ENCODE measurements at regions not wholly inside any gene's neighbourhood (a gene's known extent, or its start where the extent isn't known, plus 50 kb on each side); places are given as distances from the start of the nearest gene placed in this dataset.

- TF ChIP-seq, protein P1, sequence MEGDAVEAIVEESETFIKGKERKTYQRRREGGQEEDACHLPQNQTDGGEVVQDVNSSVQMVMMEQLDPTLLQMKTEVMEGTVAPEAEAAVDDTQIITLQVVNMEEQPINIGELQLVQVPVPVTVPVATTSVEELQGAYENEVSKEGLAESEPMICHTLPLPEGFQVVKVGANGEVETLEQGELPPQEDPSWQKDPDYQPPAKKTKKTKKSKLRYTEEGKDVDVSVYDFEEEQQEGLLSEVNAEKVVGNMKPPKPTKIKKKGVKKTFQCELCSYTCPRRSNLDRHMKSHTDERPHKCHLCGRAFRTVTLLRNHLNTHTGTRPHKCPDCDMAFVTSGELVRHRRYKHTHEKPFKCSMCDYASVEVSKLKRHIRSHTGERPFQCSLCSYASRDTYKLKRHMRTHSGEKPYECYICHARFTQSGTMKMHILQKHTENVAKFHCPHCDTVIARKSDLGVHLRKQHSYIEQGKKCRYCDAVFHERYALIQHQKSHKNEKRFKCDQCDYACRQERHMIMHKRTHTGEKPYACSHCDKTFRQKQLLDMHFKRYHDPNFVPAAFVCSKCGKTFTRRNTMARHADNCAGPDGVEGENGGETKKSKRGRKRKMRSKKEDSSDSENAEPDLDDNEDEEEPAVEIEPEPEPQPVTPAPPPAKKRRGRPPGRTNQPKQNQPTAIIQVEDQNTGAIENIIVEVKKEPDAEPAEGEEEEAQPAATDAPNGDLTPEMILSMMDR (IDR thresholded peaks at IDR 0.05 in 8 of 11, conservative IDR thresholded peaks at IDR 0.05 in 3 of 11) = no peak
- TF ChIP-seq POLR2AphosphoS5 (IDR thresholded peaks at IDR 0.05) = no peak
- no peak for TF ChIP-seq POLR2A (IDR thresholded peaks at IDR 0.05)
These were observed 1288.7 kb downstream of the PLA2G4A start for GRCh38 chr1:188117436-188117835.
